Hepatocyte (in vitro differentiated cells): ENCODE measurements at regions not wholly inside any gene's neighbourhood (a gene's known extent, or its start where the extent isn't known, plus 50 kb on each side); places are given as distances from the start of the nearest gene placed in this dataset.

ENCODE experiments used
- CTCF ChIP-seq: fragments of 200-600 bp; sonication (generic); IDR thresholded peaks from 2 replicates; pipeline ENCODE4 v1.5.1; 2016; ENCODE audit warnings: antibody characterized with exemption, mild to moderate bottlenecking; ENCODE audit not compliant: poor library complexity
- EZH2 ChIP-seq: fragments of 200-600 bp; sonication (generic); IDR thresholded peaks from 2 replicates; pipeline ENCODE4 v1.6.1; 2016; ENCODE audit warnings: antibody characterized with exemption, mild to moderate bottlenecking, borderline replicate concordance

- no peak for TF ChIP-seq CTCF
- no peak for TF ChIP-seq EZH2
Measured at GRCh38 chr15:95868970-95869369, 461.5 kb upstream of the NR2F2 start.
